AG09309 (cell line): ENCODE measurements at regions not wholly inside any gene's neighbourhood (a gene's known extent, or its start where the extent isn't known, plus 50 kb on each side); places are given as distances from the start of the nearest gene placed in this dataset.

Experiments
- DNase-seq: peaks from one replicate; pipeline ENCODE4 v3.0.0-alpha.2; 2010; ENCODE audit warnings: low read depth
- H3K4me3 ChIP-seq: 2 replicates; pipeline ENCODE4 v1.5.1; 2011; ENCODE audit warnings: mild to moderate bottlenecking, low read depth, low read length, moderate library complexity; ENCODE audit not compliant: control insufficient read depth
- CTCF ChIP-seq: IDR thresholded peaks from 2 replicates; pipeline ENCODE4 v1.5.1; 2011; ENCODE audit warnings: mild to moderate bottlenecking, low read depth, low read length, inconsistent platforms; ENCODE audit not compliant: insufficient read depth, control insufficient read depth; ENCODE audit errors: missing control alignments

- no peak for TF ChIP-seq CTCF
- no peak for DNase-seq
- H3K4me3 ChIP-seq, result no peak overlapping the region
Observed at GRCh38 chr2:7601990-7602389, 684.8 kb downstream of the RNF144A start.

- H3K4me3 ChIP-seq, result no peak overlapping the region
- no peak for TF ChIP-seq CTCF
- no peak for DNase-seq
Observed at GRCh38 chr2:7604456-7604855, 687.2 kb downstream of the RNF144A start.

GRCh38 chr2:7607441-7608173 is 690.4 kb downstream of the RNF144A start:
- DNase-seq, result no peak
- H3K4me3 ChIP-seq, result no peak overlapping the region
- TF ChIP-seq CTCF, result no peak

GRCh38 chr2:7609556-7609955 is 692.3 kb downstream of the RNF144A start:
- DNase-seq, result no peak
- TF ChIP-seq CTCF, result no peak
- no peak overlapping the region for H3K4me3 ChIP-seq

- no peak for DNase-seq
- H3K4me3 ChIP-seq, result no peak overlapping the region
- TF ChIP-seq CTCF, result no peak
Observed at GRCh38 chr2:7609974-7610373, 692.8 kb downstream of the RNF144A start.

GRCh38 chr2:7611750-7612149 is 694.5 kb downstream of the RNF144A start:
- no peak for DNase-seq
- TF ChIP-seq CTCF, result no peak
- H3K4me3 ChIP-seq, result no peak overlapping the region
